HG03045 (cell line): ENCODE measurements at regions not wholly inside any gene's neighbourhood (a gene's known extent, or its start where the extent isn't known, plus 50 kb on each side); places are given as distances from the start of the nearest gene placed in this dataset.

ENCODE experiments used
- ATAC-seq: cut with Tn5 transposase; IDR thresholded peaks from one replicate; pipeline ENCODE4 v1.9.1; 2021; ENCODE audit warnings: mild to moderate bottlenecking, moderate library complexity; ENCODE audit not compliant: unreplicated experiment

DNA sequence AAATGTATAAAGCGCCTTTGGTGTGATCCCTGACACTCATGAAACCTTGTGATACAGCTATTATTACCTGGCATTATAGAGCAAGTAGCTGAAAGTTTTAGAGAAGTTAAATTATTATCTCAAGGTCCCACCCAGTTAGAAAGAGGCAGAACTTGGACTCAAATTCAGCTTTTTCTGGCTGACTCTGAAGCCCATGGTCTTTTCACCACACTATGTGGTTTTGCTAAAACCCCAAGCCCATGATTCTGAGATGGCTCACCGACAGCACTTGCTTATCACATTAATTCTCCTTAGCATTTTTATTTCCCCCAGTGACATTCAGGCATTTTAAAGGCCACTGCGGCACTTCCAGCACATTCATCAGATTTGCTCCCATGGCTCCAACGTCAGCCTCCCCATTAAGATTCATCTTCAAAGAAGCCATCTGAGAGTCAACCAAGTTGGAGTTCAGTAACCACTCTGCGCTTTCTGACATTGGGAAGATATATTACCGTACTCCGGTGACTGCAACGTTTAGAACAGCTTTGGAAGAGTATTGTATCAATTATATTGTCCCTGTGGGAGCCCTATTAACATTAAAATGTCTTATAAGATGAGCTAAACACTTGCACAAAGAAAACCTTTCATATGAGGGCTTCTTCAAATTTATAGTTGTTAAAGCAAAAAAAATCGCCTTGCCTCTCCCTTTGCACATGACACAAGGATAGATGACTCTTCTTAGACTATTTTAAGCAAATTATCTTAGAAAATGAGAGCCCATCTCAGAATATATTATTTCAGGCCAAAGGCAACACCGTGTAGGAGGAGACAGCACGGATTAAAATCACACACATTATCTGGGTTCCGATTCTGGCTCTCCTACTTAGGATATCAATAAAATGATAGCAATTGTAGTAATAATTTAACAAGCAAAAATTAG lies 638.1 kb downstream of the ACTL7B start:
- ATAC-seq: no peak

- ATAC-seq: no peak
These were observed 642.3 kb downstream of the ACTL7B start for GRCh38 chr9:108213511-108213910.

- no peak for ATAC-seq
These were observed 643.6 kb downstream of the ACTL7B start for GRCh38 chr9:108212184-108212583.

DNA sequence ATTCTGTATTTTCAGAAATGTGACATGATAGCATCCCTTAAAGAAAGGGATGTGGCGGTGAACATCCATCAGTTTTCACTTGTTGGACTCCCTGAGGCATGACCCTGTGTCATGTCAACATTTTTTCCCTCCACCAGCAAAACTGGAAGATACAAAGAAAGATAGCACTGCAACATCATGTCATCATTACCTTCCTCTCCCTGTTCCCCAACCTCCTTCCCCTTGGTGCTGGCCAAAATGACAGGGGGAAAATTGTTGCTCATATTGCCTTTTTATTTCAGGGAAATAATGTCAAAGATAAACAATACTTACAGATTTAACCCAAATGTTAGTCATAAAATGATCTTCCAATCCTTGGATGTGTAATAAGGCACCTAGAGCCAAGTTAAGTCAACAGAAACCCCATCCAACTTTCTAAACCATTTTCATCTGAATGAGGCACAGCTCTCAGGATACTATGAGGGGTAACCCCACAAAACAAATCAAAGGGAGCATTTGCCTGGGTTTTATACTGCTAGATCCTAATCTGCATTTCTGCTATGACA lies 644.3 kb downstream of the ACTL7B start:
- ATAC-seq: no peak

GRCh38 chr9:108209132-108209685 lies 646.6 kb downstream of the ACTL7B start:
- ATAC-seq: no peak

- no peak for ATAC-seq
These were observed 648.1 kb downstream of the ACTL7B start for GRCh38 chr9:108207561-108208165.

- ATAC-seq: no peak
These were observed 650.5 kb downstream of the ACTL7B start for GRCh38 chr9:108205276-108205675.

DNA sequence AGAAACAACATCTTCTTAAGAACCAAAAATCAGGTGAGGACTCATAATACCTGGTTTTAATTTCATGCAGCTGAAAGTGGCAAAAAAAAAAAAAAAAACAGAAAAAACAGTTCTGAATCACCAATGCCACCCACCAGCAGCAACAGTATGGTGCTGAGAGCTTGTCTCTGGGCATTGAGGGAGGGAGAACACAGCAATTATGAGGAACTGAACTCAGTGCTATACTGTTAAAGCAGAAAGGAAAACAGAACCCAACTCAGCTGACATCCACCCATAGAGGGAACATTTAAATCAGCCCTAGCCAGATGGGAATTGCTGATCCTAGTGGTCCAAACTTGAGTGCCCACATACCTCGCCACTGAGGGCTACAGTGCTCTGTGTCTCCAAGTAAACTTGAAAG lies 657.9 kb downstream of the ACTL7B start:
- no peak for ATAC-seq

- no peak for ATAC-seq
These were observed 658.8 kb downstream of the ACTL7B start for GRCh38 chr9:108197008-108197365.

- ATAC-seq: no peak
These were observed 659.3 kb downstream of the ACTL7B start for GRCh38 chr9:108196332-108197007.

- ATAC-seq: no peak
These were observed 661.6 kb downstream of the ACTL7B start for GRCh38 chr9:108194154-108194553.

GRCh38 chr9:108193026-108193710 lies 662.6 kb downstream of the ACTL7B start:
- ATAC-seq: no peak

DNA sequence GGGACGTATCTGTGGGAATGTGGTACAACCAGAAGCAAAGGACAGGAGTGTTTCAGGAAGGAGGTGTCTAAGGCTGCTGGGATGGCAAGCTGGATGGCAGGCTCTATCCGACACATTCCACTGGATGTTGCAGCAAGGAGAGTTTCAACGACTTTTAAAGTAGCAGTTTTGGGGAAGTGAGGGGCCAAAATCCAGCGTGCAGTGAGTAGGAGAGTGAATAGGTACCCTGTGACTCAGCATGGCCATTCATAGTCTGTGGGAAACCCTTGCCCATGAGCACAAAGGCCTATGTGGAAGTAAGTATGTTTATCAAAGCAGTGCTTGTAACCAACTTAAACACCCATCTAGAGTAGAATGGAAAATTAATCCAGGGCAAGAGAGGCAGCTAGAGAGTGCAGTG lies 664.7 kb downstream of the ACTL7B start:
- ATAC-seq: no peak

DNA sequence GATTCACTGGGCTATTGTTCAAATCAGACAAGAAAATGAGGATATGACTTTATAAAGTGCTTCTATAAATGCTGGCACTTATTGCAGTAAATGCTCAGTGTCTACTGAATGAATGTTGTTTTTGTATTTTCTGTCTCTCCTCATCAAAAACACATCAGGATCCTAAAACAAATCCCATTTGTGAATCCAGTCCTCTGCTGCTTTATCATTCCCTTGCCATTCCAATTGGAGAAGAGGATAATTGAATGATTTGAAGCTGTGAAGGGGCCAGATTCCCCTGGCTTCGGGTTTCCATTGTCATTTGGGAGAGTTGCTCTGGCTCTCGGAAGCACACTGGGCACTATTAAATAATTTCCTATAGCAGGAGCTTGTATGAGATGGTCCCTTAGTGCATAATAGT lies 666.8 kb downstream of the ACTL7B start:
- no peak for ATAC-seq

DNA sequence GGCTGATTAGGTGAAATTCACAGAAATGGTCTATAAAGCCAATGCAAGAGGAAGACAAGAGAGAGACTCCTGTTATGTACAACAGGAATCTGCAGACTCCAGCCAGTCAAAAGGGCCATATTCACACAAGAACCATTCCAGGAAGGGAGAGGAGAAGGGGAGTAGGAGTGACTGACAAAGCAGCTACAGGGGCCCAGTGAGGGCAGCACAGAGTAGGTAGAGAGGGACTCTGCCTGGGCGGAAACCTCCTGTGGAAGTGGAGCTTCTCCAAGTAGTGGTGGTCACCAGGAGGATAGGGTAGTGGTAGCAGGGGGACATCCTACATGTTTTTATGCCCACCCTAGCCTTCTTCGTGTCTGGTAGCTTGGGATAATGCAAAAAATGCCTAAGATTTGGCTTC lies 667.3 kb downstream of the ACTL7B start:
- ATAC-seq: no peak

- ATAC-seq: no peak
These were observed 669.0 kb downstream of the ACTL7B start for GRCh38 chr9:108186642-108187395.

DNA sequence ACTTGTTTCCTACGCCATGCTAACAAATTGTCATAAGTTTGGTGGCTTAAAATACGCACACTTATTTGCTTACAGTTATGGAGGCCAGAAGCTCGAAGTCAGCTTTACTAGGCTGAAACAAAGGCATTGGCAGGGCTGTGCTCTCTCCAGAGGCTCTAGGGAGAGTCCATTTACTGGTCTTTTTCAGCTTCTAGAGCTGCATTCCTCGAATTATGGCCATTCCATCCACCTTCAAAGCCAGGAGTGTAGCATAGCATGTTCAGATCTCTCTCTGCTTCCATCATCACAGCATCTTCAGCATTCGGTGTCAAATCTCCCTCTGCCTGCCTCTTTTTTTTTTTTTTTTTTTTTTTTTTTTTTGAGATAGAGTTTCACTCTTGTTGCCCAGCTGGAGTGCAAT lies 670.2 kb downstream of the ACTL7B start:
- no peak for ATAC-seq

GRCh38 chr9:108184941-108185340 lies 670.8 kb downstream of the ACTL7B start:
- no peak for ATAC-seq

GRCh38 chr9:108184009-108184408 lies 671.8 kb downstream of the ACTL7B start:
- ATAC-seq: no peak

DNA sequence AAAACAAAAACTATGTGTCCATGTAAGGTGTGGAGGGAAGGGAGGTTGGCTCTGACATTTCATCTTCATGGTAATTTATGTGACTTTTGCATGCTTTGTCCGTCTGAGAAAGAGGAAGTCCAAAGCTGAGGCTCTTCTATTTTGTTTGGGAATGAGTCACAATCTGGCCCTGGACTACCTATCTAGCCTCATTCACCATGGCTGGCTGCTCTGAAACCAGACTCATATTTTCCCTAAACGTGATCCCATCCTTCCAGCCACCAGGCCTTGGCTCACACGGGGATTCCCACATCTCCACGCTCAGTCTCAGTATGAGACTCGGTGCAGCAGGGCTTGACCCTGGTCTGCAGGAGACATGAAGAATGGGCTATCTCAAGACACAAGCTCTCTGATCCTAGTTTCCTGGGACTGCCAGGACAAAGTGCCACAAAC lies 672.8 kb downstream of the ACTL7B start:
- peak; percentile 71 for ATAC-seq
